ENCODE measurements at regions not wholly inside any gene's neighbourhood (a gene's known extent, or its start where the extent isn't known, plus 50 kb on each side); places are given as distances from the start of the nearest gene placed in this dataset.

DNA sequence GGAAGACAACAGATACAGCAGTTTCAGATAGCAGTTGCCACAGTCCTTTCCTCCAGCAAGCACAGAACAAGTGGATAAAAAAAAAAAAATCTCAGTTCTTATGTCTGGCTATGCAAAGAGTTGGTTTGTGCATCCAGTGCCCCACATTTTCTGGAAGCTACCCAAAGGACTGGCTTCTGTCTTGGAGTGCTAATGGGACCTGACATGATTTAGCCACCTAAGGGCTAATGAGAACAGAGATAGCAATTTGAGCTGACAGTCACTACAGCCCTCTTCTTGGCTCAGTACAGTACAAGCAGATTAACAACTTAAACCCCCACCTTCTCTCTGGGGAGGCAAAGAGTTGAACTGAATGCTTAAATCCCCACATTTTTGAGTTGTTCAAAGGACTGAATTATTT, 976.8 kb downstream of the TBC1D32 start:
- Histone ChIP-seq H3K36me3 (ENCODE audit: control insufficient read depth in 2 of 2, extremely low read depth in 1 of 2, insufficient read depth in 2 of 2, low read length in 2 of 2) (no peaks in the 10 kb centered on the region), H3K9me1 (ENCODE audit: control insufficient read depth, extremely low read depth, insufficient read depth, low read length) (no peaks in the 10 kb centered on the region), H3K4me3 (ENCODE audit: control insufficient read depth in 2 of 3, extremely low read depth in 1 of 3, insufficient read depth in 2 of 3, low read depth in 1 of 3, low read length in 3 of 3) (no peak overlapping the region), H3K9me3 (ENCODE audit: control insufficient read depth, low read depth, low read length) (no peaks in the 10 kb centered on the region), H2AFZ (ENCODE audit: control insufficient read depth, low read length) (no peak overlapping the region), H3K9ac (ENCODE audit: control insufficient read depth, extremely low read depth, insufficient read depth, low read length) (no peak overlapping the region), H3K4me2 (ENCODE audit: control insufficient read depth, extremely low read depth, insufficient read depth, low read depth, low read length) (no peak overlapping the region), H4K20me1 (ENCODE audit: control insufficient read depth, extremely low read depth, insufficient read depth, low read length) (no peaks in the 10 kb centered on the region), H3K27me3 (ENCODE audit: control insufficient read depth, extremely low read depth, insufficient read depth, low read length) (no peaks in the 10 kb centered on the region), H3K4me1 (ENCODE audit: control insufficient read depth, extremely low read depth, insufficient read depth, low read length) (peaks cover 12% of the 10 kb centered on the region), H3K79me2 (ENCODE audit: control insufficient read depth, insufficient read depth, low read length) (no peaks in the 10 kb centered on the region), H3K27ac (ENCODE audit: control insufficient read depth, insufficient read depth, low read length) (no peak overlapping the region)
- dilution Hi-C loops (cut with MboI; ENCODE audit: extremely low pct_ligation_motif_present, low sequenced_read_pairs): no loop called here
- FAIRE-seq: no peak
- no peak for DNase-seq (ENCODE audit: low read depth, low spot score)
- TF ChIP-seq EZH2 (IDR thresholded peaks at IDR 0.05; ENCODE audit: low read length): no peak
- TF ChIP-seq, protein P1, sequence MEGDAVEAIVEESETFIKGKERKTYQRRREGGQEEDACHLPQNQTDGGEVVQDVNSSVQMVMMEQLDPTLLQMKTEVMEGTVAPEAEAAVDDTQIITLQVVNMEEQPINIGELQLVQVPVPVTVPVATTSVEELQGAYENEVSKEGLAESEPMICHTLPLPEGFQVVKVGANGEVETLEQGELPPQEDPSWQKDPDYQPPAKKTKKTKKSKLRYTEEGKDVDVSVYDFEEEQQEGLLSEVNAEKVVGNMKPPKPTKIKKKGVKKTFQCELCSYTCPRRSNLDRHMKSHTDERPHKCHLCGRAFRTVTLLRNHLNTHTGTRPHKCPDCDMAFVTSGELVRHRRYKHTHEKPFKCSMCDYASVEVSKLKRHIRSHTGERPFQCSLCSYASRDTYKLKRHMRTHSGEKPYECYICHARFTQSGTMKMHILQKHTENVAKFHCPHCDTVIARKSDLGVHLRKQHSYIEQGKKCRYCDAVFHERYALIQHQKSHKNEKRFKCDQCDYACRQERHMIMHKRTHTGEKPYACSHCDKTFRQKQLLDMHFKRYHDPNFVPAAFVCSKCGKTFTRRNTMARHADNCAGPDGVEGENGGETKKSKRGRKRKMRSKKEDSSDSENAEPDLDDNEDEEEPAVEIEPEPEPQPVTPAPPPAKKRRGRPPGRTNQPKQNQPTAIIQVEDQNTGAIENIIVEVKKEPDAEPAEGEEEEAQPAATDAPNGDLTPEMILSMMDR (optimal IDR thresholded peaks at IDR 0.05 in 1 of 3, IDR thresholded peaks at IDR 0.05 in 1 of 3, conservative IDR thresholded peaks at IDR 0.05 in 1 of 3; ENCODE audit: extremely low read depth in 1 of 3, insufficient read depth in 2 of 3, low read length in 3 of 3): no peak

DNA sequence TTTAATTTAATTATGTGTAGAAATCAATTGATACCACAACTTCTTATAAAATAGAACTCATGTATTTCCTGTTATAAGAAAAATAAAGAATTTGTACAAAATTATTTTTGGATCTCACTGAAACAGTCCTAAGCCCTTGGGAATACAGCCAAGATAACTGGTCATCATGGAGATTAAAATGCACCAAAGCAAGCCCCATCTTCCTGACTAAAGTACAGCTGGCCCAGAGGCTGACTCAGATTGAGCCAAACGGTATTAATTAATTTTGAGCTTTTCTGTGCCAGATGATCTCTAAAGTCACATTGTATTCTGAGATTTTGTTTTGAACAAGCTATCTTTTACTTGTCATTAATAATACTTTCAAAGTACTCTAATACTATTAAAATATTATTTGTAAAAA, 978.5 kb downstream of the TBC1D32 start:
- H3K4me3 ChIP-seq (ENCODE audit: control insufficient read depth in 2 of 3, extremely low read depth in 1 of 3, insufficient read depth in 2 of 3, low read depth in 1 of 3, low read length in 3 of 3): no peak overlapping the region
- FAIRE-seq (no peak), DNase-seq (ENCODE audit: low read depth, low spot score) (no peak)
- TF ChIP-seq EZH2 (IDR thresholded peaks at IDR 0.05; ENCODE audit: low read length): no peak
- TF ChIP-seq, protein P1 (optimal IDR thresholded peaks at IDR 0.05 in 1 of 3, IDR thresholded peaks at IDR 0.05 in 1 of 3, conservative IDR thresholded peaks at IDR 0.05 in 1 of 3; ENCODE audit: extremely low read depth in 1 of 3, insufficient read depth in 2 of 3, low read length in 3 of 3): no peak
- no peak overlapping the region for H3K4me2 ChIP-seq (ENCODE audit: control insufficient read depth, extremely low read depth, insufficient read depth, low read depth, low read length)
- H4K20me1 ChIP-seq (ENCODE audit: control insufficient read depth, extremely low read depth, insufficient read depth, low read length): no peaks in the 10 kb centered on the region
- no peaks in the 10 kb centered on the region for H3K27me3 ChIP-seq (ENCODE audit: control insufficient read depth, extremely low read depth, insufficient read depth, low read length)
- H3K9me1 ChIP-seq (ENCODE audit: control insufficient read depth, extremely low read depth, insufficient read depth, low read length): no peaks in the 10 kb centered on the region
- H3K4me1 ChIP-seq (ENCODE audit: control insufficient read depth, extremely low read depth, insufficient read depth, low read length): peaks cover 12% of the 10 kb centered on the region
- no peak overlapping the region for H2AFZ ChIP-seq (ENCODE audit: control insufficient read depth, low read length)
- H3K9ac ChIP-seq (ENCODE audit: control insufficient read depth, extremely low read depth, insufficient read depth, low read length): no peak overlapping the region
- dilution Hi-C loops (cut with MboI; ENCODE audit: extremely low pct_ligation_motif_present, low sequenced_read_pairs): no loop called here
- H3K79me2 ChIP-seq (ENCODE audit: control insufficient read depth, insufficient read depth, low read length): no peaks in the 10 kb centered on the region
- no peak overlapping the region for H3K27ac ChIP-seq (ENCODE audit: control insufficient read depth, insufficient read depth, low read length)
- H3K36me3 ChIP-seq (ENCODE audit: control insufficient read depth in 2 of 2, extremely low read depth in 1 of 2, insufficient read depth in 2 of 2, low read length in 2 of 2): no peaks in the 10 kb centered on the region
- no peaks in the 10 kb centered on the region for H3K9me3 ChIP-seq (ENCODE audit: control insufficient read depth, low read depth, low read length)

Data from keratinocyte (primary cell).